ENCODE measurements at regions not wholly inside any gene's neighbourhood (a gene's known extent, or its start where the extent isn't known, plus 50 kb on each side); places are given as distances from the start of the nearest gene placed in this dataset.

GRCh38 chr10:75295868-75296441 lies 60.2 kb upstream of the COMTD1 start:
- DNase-seq: peak in 1 of 4 donors; percentile 52
- peaks cover 0 to 40% of the 10 kb centered on the region in 2 donors for H3K27me3 ChIP-seq
- no peaks in the 10 kb centered on the region for H3K9me3 ChIP-seq
- TF ChIP-seq CTCF (IDR thresholded peaks at IDR 0.05): no peak
- peaks cover 0 to 28% of the 10 kb centered on the region in 2 donors for H3K4me1 ChIP-seq
- intact Hi-C loops (cut with DNase I): loop anchor here in 1 of 2 donors (5.0 kb wide), 1 partner anchor 101 kb away; no protein-coding TSS in a partner anchor
- H3K27ac ChIP-seq: peak overlapping the region; percentile 86 to 91
- peak; percentile 13 for ATAC-seq
- H3K36me3 ChIP-seq: no peaks in the 10 kb centered on the region
- peak overlapping the region in 1 of 2 donors; percentile 54 for H3K4me3 ChIP-seq

GRCh38 chr10:75294866-75295701 lies 59.3 kb upstream of the COMTD1 start:
- Histone ChIP-seq H3K4me3 (peak overlapping the region; percentile 52 to 54), H3K27ac (peak overlapping the region; percentile 86 to 91), H3K4me1 (peaks cover 0 to 28% of the 10 kb centered on the region in 2 donors), H3K36me3 (no peaks in the 10 kb centered on the region), H3K9me3 (peaks cover 0 to 6% of the 10 kb centered on the region in 2 donors), H3K27me3 (peaks cover 0 to 40% of the 10 kb centered on the region in 2 donors)
- intact Hi-C loops (cut with DNase I): loop anchor here in 1 of 2 donors (5.0 kb wide), 1 partner anchor 102 kb away; no protein-coding TSS in a partner anchor
- TF ChIP-seq CTCF (IDR thresholded peaks at IDR 0.05): peak in 1 of 2 donors; percentile 40
- DNase-seq: peak; percentile 85 to 94 (median 91)
- peak; percentile 88 for ATAC-seq

- TF ChIP-seq CTCF (IDR thresholded peaks at IDR 0.05): no peak
- Histone ChIP-seq H3K9me3 (peaks cover 0 to 9% of the 10 kb centered on the region in 2 donors), H3K4me3 (peak overlapping the region; percentile 52 to 54), H3K4me1 (peaks cover 0 to 28% of the 10 kb centered on the region in 2 donors), H3K36me3 (no peaks in the 10 kb centered on the region), H3K27me3 (peaks cover 0 to 40% of the 10 kb centered on the region in 2 donors), H3K27ac (peak overlapping the region; percentile 86 to 91)
- intact Hi-C loops (cut with DNase I): no loop called here
- DNase-seq (peak in 2 of 4 donors; percentile 52 to 72), ATAC-seq (peak; percentile 59)
Observed at GRCh38 chr10:75294518-75294865, 58.7 kb upstream of the COMTD1 start.

- Histone ChIP-seq H3K27me3 (peaks cover 0 to 40% of the 10 kb centered on the region in 2 donors), H3K4me3 (peak overlapping the region in 1 of 2 donors; percentile 52), H3K4me1 (peaks cover 0 to 28% of the 10 kb centered on the region in 2 donors), H3K36me3 (no peaks in the 10 kb centered on the region), H3K9me3 (peaks cover 0 to 9% of the 10 kb centered on the region in 2 donors), H3K27ac (peak overlapping the region; percentile 86 to 91)
- intact Hi-C loops (cut with DNase I): no loop called here
- DNase-seq (no peak), ATAC-seq (no peak)
- no peak for TF ChIP-seq CTCF (IDR thresholded peaks at IDR 0.05)
Observed at GRCh38 chr10:75294031-75294437, 58.3 kb upstream of the COMTD1 start.

GRCh38 chr10:75293446-75293820 lies 57.7 kb upstream of the COMTD1 start:
- no peak for ATAC-seq
- Histone ChIP-seq H3K27ac (peak overlapping the region in 1 of 2 donors; percentile 86), H3K27me3 (peaks cover 0 to 40% of the 10 kb centered on the region in 2 donors), H3K4me3 (no peak overlapping the region), H3K36me3 (no peaks in the 10 kb centered on the region), H3K9me3 (peaks cover 0 to 9% of the 10 kb centered on the region in 2 donors), H3K4me1 (peaks cover 0 to 28% of the 10 kb centered on the region in 2 donors)
- intact Hi-C loops (cut with DNase I): no loop called here
- TF ChIP-seq CTCF (IDR thresholded peaks at IDR 0.05): no peak
- DNase-seq: no peak
